ENCODE measurements at regions not wholly inside any gene's neighbourhood (a gene's known extent, or its start where the extent isn't known, plus 50 kb on each side); places are given as distances from the start of the nearest gene placed in this dataset.

DNA sequence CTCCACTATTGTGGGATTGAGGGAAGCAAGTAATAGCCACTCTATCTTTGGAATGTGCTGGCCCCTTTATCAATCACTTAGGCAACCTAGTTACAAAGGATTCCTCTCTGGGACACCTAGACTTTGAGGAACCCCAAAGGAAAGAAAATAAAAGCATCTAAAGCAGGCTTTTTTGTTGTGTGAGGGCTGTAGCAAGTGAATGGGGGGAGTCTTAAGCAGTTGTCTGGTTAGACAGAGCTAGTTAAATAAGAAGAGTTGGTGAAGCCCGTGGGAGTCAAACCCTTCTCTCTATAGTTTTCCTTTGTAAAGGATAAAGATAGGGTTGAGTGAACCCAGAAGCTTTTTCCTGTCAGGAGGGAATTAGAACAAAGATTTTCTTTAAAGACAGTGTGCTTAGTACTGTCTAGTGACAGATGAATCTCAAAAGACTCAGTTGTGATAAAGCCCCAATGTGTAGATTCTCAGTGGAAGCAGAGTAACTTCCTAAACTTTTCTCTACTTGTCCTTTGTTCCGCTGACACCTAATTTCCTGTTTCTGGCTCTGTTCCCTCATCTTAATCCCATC lies 63.3 kb downstream of the HDGFL1 start:
- Histone ChIP-seq H3K4me1 (ENCODE audit: control insufficient read depth in 1 of 2, insufficient read depth in 2 of 2, low read length in 2 of 2) (no peaks in the 10 kb centered on the region), H3K79me2 (ENCODE audit: insufficient read depth, low read length) (no peaks in the 10 kb centered on the region), H3K4me3 (replicated peaks in 1 of 2; ENCODE audit: low read depth in 1 of 2, low read length in 2 of 2) (no peak overlapping the region), H3K27ac (ENCODE audit: low read depth, low read length) (no peak overlapping the region), H3K27me3 (ENCODE audit: insufficient read depth, low read length) (no peaks in the 10 kb centered on the region), H3K9me3 (ENCODE audit: control insufficient read depth in 1 of 2, insufficient read depth in 1 of 2, low read depth in 1 of 2, low read length in 2 of 2) (no peaks in the 10 kb centered on the region), H3K9ac (ENCODE audit: low read length) (no peak overlapping the region), H4K20me1 (ENCODE audit: insufficient read depth) (no peaks in the 10 kb centered on the region), H3K9me2 (ENCODE audit: insufficient read depth) (no peaks in the 10 kb centered on the region), H3K36me3 (ENCODE audit: control insufficient read depth in 1 of 2, insufficient read depth in 2 of 2, low read length in 2 of 2) (no peaks in the 10 kb centered on the region), H3K4me2 (ENCODE audit: low read length) (no peak overlapping the region), H2AFZ (ENCODE audit: low read depth, low read length, poor library complexity, severe bottlenecking) (no peak overlapping the region)
- no peak for ATAC-seq
- ChIA-PET POLR2A (no interaction called here), CTCF (no interaction called here), RAD21 (ENCODE audit: low non-redundant PET in 1 of 2, low total read pairs in 2 of 2, uncharacterized antibody in 2 of 2, unreplicated experiment in 2 of 2) (no interaction called here)
- no peak for DNase-seq (ENCODE audit: low read depth, low spot score)
- BruUV-seq (replicated peaks) = no TSS peak
- no peak for TF ChIP-seq EGR1 (IDR thresholded peaks at IDR 0.05; ENCODE audit: low read depth)
- TF ChIP-seq FOSL1 (IDR thresholded peaks at IDR 0.05; ENCODE audit: low read depth) = no peak
- no peak for TF ChIP-seq CEBPB (IDR thresholded peaks at IDR 0.05; ENCODE audit: low read depth)
- no peak for TF ChIP-seq EZH2phosphoT487 (IDR thresholded peaks at IDR 0.05; ENCODE audit: borderline replicate concordance)
- no peak for TF ChIP-seq YY1 (IDR thresholded peaks at IDR 0.05; ENCODE audit: extremely low read depth, insufficient replicate concordance, low read depth, low read length)
- no peak for TF ChIP-seq RAD21 (IDR thresholded peaks at IDR 0.05; ENCODE audit: low read depth)
- intact Hi-C loops (cut with micrococcal nuclease) = no loop called here

DNA sequence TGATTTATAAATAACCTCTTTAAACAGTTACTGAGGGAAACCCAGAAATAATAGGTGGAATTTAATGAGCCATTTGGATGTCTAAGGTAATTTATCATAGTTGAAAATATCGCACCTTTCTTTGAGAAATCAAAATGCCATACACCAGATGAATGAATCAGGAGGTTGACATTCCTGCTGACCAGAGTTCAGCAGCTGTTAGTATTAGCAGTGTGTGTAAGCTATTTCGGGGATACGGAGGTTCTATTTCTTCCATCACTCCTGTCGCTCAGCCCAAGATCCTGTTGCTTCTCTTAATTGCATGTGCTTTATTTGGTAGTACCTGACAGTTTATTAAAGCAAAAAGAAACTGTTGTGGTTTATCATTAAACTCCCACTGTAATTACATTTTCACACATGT lies 67.1 kb downstream of the HDGFL1 start:
- Histone ChIP-seq H3K9me3 (ENCODE audit: control insufficient read depth in 1 of 2, insufficient read depth in 1 of 2, low read depth in 1 of 2, low read length in 2 of 2) (no peaks in the 10 kb centered on the region), H3K79me2 (ENCODE audit: insufficient read depth, low read length) (no peaks in the 10 kb centered on the region), H3K27ac (ENCODE audit: low read depth, low read length) (no peak overlapping the region), H2AFZ (ENCODE audit: low read depth, low read length, poor library complexity, severe bottlenecking) (no peak overlapping the region), H3K9ac (ENCODE audit: low read length) (no peak overlapping the region), H4K20me1 (ENCODE audit: insufficient read depth) (no peaks in the 10 kb centered on the region), H3K4me1 (ENCODE audit: control insufficient read depth in 1 of 2, insufficient read depth in 2 of 2, low read length in 2 of 2) (no peaks in the 10 kb centered on the region), H3K9me2 (ENCODE audit: insufficient read depth) (no peaks in the 10 kb centered on the region), H3K4me2 (ENCODE audit: low read length) (no peak overlapping the region), H3K4me3 (replicated peaks in 1 of 2; ENCODE audit: low read depth in 1 of 2, low read length in 2 of 2) (no peak overlapping the region), H3K36me3 (ENCODE audit: control insufficient read depth in 1 of 2, insufficient read depth in 2 of 2, low read length in 2 of 2) (no peaks in the 10 kb centered on the region), H3K27me3 (ENCODE audit: insufficient read depth, low read length) (no peaks in the 10 kb centered on the region)
- DNase-seq (ENCODE audit: low read depth, low spot score) = no peak
- TF ChIP-seq POLR2AphosphoS5 (IDR thresholded peaks at IDR 0.05; ENCODE audit: low read depth, low read length) = no peak
- TF ChIP-seq, protein P1, sequence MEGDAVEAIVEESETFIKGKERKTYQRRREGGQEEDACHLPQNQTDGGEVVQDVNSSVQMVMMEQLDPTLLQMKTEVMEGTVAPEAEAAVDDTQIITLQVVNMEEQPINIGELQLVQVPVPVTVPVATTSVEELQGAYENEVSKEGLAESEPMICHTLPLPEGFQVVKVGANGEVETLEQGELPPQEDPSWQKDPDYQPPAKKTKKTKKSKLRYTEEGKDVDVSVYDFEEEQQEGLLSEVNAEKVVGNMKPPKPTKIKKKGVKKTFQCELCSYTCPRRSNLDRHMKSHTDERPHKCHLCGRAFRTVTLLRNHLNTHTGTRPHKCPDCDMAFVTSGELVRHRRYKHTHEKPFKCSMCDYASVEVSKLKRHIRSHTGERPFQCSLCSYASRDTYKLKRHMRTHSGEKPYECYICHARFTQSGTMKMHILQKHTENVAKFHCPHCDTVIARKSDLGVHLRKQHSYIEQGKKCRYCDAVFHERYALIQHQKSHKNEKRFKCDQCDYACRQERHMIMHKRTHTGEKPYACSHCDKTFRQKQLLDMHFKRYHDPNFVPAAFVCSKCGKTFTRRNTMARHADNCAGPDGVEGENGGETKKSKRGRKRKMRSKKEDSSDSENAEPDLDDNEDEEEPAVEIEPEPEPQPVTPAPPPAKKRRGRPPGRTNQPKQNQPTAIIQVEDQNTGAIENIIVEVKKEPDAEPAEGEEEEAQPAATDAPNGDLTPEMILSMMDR (IDR thresholded peaks at IDR 0.05 in 2 of 3, conservative IDR thresholded peaks at IDR 0.05 in 1 of 3; ENCODE audit: borderline replicate concordance in 1 of 3, insufficient read depth in 1 of 3, low read depth in 2 of 3, low read length in 2 of 3) = no peak
- no peak for TF ChIP-seq RAD21 (IDR thresholded peaks at IDR 0.05; ENCODE audit: low read depth)
- no peak for TF ChIP-seq ZNF274 (IDR thresholded peaks at IDR 0.05; ENCODE audit: low read depth, low read length)
- TF ChIP-seq EZH2 (IDR thresholded peaks at IDR 0.05) = no peak
- no peak for TF ChIP-seq SP1 (IDR thresholded peaks at IDR 0.05; ENCODE audit: low read depth)
- TF ChIP-seq FOSL1 (IDR thresholded peaks at IDR 0.05; ENCODE audit: low read depth) = no peak
- TF ChIP-seq JUND (IDR thresholded peaks at IDR 0.05) = no peak
- no peak for TF ChIP-seq TCF7L2 (IDR thresholded peaks at IDR 0.05; ENCODE audit: borderline replicate concordance, extremely low read depth, insufficient read depth, insufficient read length)
- TF ChIP-seq SRF (IDR thresholded peaks at IDR 0.05; ENCODE audit: low read depth) = no peak
- RAD21 ChIA-PET (ENCODE audit: low non-redundant PET in 1 of 2, low total read pairs in 2 of 2, uncharacterized antibody in 2 of 2, unreplicated experiment in 2 of 2) = no interaction called here
- POLR2A ChIA-PET = no interaction called here
- CTCF ChIA-PET = no interaction called here
- no peak for ATAC-seq
- intact Hi-C loops (cut with micrococcal nuclease) = no loop called here
- BruUV-seq (replicated peaks) = no TSS peak
